ENCODE measurements at regions not wholly inside any gene's neighbourhood (a gene's known extent, or its start where the extent isn't known, plus 50 kb on each side); places are given as distances from the start of the nearest gene placed in this dataset.

DNA sequence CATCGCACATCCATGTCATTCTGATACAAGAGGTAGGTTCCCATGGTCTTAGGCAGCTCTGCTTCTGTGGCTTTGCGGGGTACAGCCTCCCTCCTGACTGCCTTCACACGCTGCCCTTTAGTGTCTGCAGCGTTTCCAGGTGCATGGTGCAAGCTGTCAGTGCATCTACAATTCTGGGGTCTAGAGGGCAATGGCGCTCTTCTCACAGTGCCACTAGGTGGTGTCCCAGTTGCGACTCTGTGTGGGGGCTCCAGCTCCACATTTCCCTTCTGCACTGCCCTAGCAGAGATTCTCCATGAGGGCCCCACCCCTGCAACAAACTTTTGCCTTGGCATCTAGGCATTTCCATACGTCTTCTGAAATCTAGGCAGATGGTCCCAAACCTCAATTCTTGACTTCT, 138.2 kb upstream of the BRINP3 start:
- Histone ChIP-seq H3K4me3 (no peak overlapping the region), H3K27me3 (no peaks in the 10 kb centered on the region), H3K9me3 (no peaks in the 10 kb centered on the region), H3K27ac (no peak overlapping the region), H3K4me1 (no peaks in the 10 kb centered on the region), H3K36me3 (no peaks in the 10 kb centered on the region)
- intact Hi-C loops (cut with DNase I), result no loop called here
- DNase-seq, result no peak
- no peak for TF ChIP-seq POLR2A (IDR thresholded peaks at IDR 0.05)
- no peak for TF ChIP-seq CTCF (IDR thresholded peaks at IDR 0.05)
- TF ChIP-seq POLR2AphosphoS5 (IDR thresholded peaks at IDR 0.05), result no peak
- no peak for TF ChIP-seq EP300 (IDR thresholded peaks at IDR 0.05)
- WGBS, 2 donors, result 91 to 95% methylated on average over 7 of the region's 7 CpGs

GRCh38 chr1:190616235-190616634, 138.6 kb upstream of the BRINP3 start:
- 71 to 76% methylated on average over 1 of the region's 1 CpG for WGBS, 2 donors
- no peak for TF ChIP-seq CTCF (IDR thresholded peaks at IDR 0.05)
- no peak for TF ChIP-seq POLR2AphosphoS5 (IDR thresholded peaks at IDR 0.05)
- no peak for TF ChIP-seq EP300 (IDR thresholded peaks at IDR 0.05)
- no peak for TF ChIP-seq POLR2A (IDR thresholded peaks at IDR 0.05)
- Histone ChIP-seq H3K36me3 (no peaks in the 10 kb centered on the region), H3K4me3 (no peak overlapping the region), H3K4me1 (no peaks in the 10 kb centered on the region), H3K27me3 (no peaks in the 10 kb centered on the region), H3K9me3 (no peaks in the 10 kb centered on the region), H3K27ac (no peak overlapping the region)
- intact Hi-C loops (cut with DNase I), result no loop called here
- no peak for DNase-seq

- intact Hi-C loops (cut with DNase I), result no loop called here
Observed at GRCh38 chr1:190619724-190620123, 142.1 kb upstream of the BRINP3 start.

GRCh38 chr1:190633488-190633887, 155.8 kb upstream of the BRINP3 start:
- no peak overlapping the region for H3K27ac ChIP-seq
- no peaks in the 10 kb centered on the region for H3K27me3 ChIP-seq
- H3K4me3 ChIP-seq, result no peak overlapping the region
- intact Hi-C loops (cut with DNase I), result no loop called here
- no peaks in the 10 kb centered on the region for H3K36me3 ChIP-seq
- no peak for DNase-seq
- no peaks in the 10 kb centered on the region for H3K9me3 ChIP-seq
- H3K4me1 ChIP-seq, result no peaks in the 10 kb centered on the region
- TF ChIP-seq POLR2A (IDR thresholded peaks at IDR 0.05) (no peak), EP300 (IDR thresholded peaks at IDR 0.05) (no peak), CTCF (IDR thresholded peaks at IDR 0.05) (no peak), POLR2AphosphoS5 (IDR thresholded peaks at IDR 0.05) (no peak)

More at GRCh38 chr1:190619724-190620123, 142.1 kb upstream of the BRINP3 start:
- no peak overlapping the region for H3K4me3 ChIP-seq
- TF ChIP-seq CTCF (IDR thresholded peaks at IDR 0.05) (no peak), EP300 (IDR thresholded peaks at IDR 0.05) (no peak), POLR2A (IDR thresholded peaks at IDR 0.05) (no peak), POLR2AphosphoS5 (IDR thresholded peaks at IDR 0.05) (no peak)
- no peaks in the 10 kb centered on the region for H3K9me3 ChIP-seq
- no peaks in the 10 kb centered on the region for H3K27me3 ChIP-seq
- no peak overlapping the region for H3K27ac ChIP-seq
- no peaks in the 10 kb centered on the region for H3K4me1 ChIP-seq
- no peak for DNase-seq
- no peaks in the 10 kb centered on the region for H3K36me3 ChIP-seq
- WGBS, 2 donors, result 56 to 63% methylated on average over 1 of the region's 1 CpG

GRCh38 chr1:190634134-190634533, 156.5 kb upstream of the BRINP3 start:
- Histone ChIP-seq H3K27ac (no peak overlapping the region), H3K36me3 (no peaks in the 10 kb centered on the region), H3K9me3 (no peaks in the 10 kb centered on the region), H3K4me3 (no peak overlapping the region), H3K27me3 (no peaks in the 10 kb centered on the region), H3K4me1 (no peaks in the 10 kb centered on the region)
- no peak for TF ChIP-seq EP300 (IDR thresholded peaks at IDR 0.05)
- no peak for TF ChIP-seq CTCF (IDR thresholded peaks at IDR 0.05)
- no peak for TF ChIP-seq POLR2AphosphoS5 (IDR thresholded peaks at IDR 0.05)
- no peak for TF ChIP-seq POLR2A (IDR thresholded peaks at IDR 0.05)
- intact Hi-C loops (cut with DNase I), result no loop called here
- DNase-seq, result no peak
- 91 to 93% methylated on average over 2 of the region's 2 CpGs for WGBS, 2 donors
